Mesothelial cell of epicardium (in vitro differentiated cells): ENCODE measurements at regions not wholly inside any gene's neighbourhood (a gene's known extent, or its start where the extent isn't known, plus 50 kb on each side); places are given as distances from the start of the nearest gene placed in this dataset.

ENCODE experiments used
- DNase-seq, 2 experiments: peaks; one replicate each; pipeline ENCODE4 v3.0.0; 2021; ENCODE audit warnings: low spot score in 2 of 2; ENCODE audit not compliant: unreplicated experiment in 2 of 2
- H3K27ac Mint-ChIP-seq: 2 replicates; pipeline ENCODE4 v1.8.0; 2021; ENCODE audit warnings: mixed read lengths
- H3K27me3 Mint-ChIP-seq: 2 replicates; pipeline ENCODE4 v1.8.0; 2021; ENCODE audit warnings: low read depth, mixed read lengths
- H3K36me3 Mint-ChIP-seq: 2 replicates; pipeline ENCODE4 v1.8.0; 2021; ENCODE audit warnings: mixed read lengths
- H3K4me1 Mint-ChIP-seq: 2 replicates; pipeline ENCODE4 v1.8.0; 2021; ENCODE audit warnings: mixed read lengths
- H3K4me3 Mint-ChIP-seq: 2 replicates; pipeline ENCODE4 v1.8.0; 2021; ENCODE audit warnings: mild to moderate bottlenecking, moderate library complexity, mixed read lengths
- H3K9me3 Mint-ChIP-seq: 2 replicates; pipeline ENCODE4 v1.8.0; 2021; ENCODE audit warnings: mixed read lengths
- CTCF ChIP-seq: fragments of 200-600 bp; sonication (generic); IDR thresholded peaks from one replicate; pipeline ENCODE4 v1.5.0; 2021; ENCODE audit warnings: antibody characterized with exemption; ENCODE audit not compliant: unreplicated experiment

GRCh38 chr22:48100685-48101417 is 1338.4 kb downstream of the TBC1D22A start:
- Mint-ChIP-seq H3K27me3 (peaks cover 66% of the 10 kb centered on the region), H3K4me1 (peaks cover 5% of the 10 kb centered on the region), H3K4me3 (no peak overlapping the region), H3K36me3 (no peaks in the 10 kb centered on the region), H3K9me3 (no peaks in the 10 kb centered on the region), H3K27ac (no peak overlapping the region)
- no peak for TF ChIP-seq CTCF
- peak in 1 of 2 experiments; percentile 29 for DNase-seq

GRCh38 chr22:48099671-48100070 is 1337.2 kb downstream of the TBC1D22A start:
- peak in 1 of 2 experiments; percentile 32 for DNase-seq
- no peaks in the 10 kb centered on the region for H3K36me3 Mint-ChIP-seq
- H3K4me1 Mint-ChIP-seq: peaks cover 5% of the 10 kb centered on the region
- no peak overlapping the region for H3K27ac Mint-ChIP-seq
- peaks cover 69% of the 10 kb centered on the region for H3K27me3 Mint-ChIP-seq
- H3K4me3 Mint-ChIP-seq: no peak overlapping the region
- no peaks in the 10 kb centered on the region for H3K9me3 Mint-ChIP-seq
- no peak for TF ChIP-seq CTCF

GRCh38 chr22:48099251-48099650 is 1336.8 kb downstream of the TBC1D22A start:
- Mint-ChIP-seq H3K27me3 (peaks cover 69% of the 10 kb centered on the region), H3K36me3 (no peaks in the 10 kb centered on the region), H3K4me1 (peaks cover 5% of the 10 kb centered on the region), H3K27ac (no peak overlapping the region), H3K4me3 (no peak overlapping the region), H3K9me3 (no peaks in the 10 kb centered on the region)
- DNase-seq: peak; percentile 11 to 13
- no peak for TF ChIP-seq CTCF

- TF ChIP-seq CTCF: no peak
- Mint-ChIP-seq H3K36me3 (no peaks in the 10 kb centered on the region), H3K4me3 (no peak overlapping the region), H3K4me1 (peaks cover 5% of the 10 kb centered on the region), H3K27me3 (peaks cover 70% of the 10 kb centered on the region), H3K27ac (no peak overlapping the region), H3K9me3 (no peaks in the 10 kb centered on the region)
- DNase-seq: peak; percentile 0 to 29
Measured at GRCh38 chr22:48098921-48099245, 1336.4 kb downstream of the TBC1D22A start.

- Mint-ChIP-seq H3K4me3 (no peak overlapping the region), H3K27me3 (peaks cover 72% of the 10 kb centered on the region), H3K27ac (no peak overlapping the region), H3K36me3 (no peaks in the 10 kb centered on the region), H3K4me1 (peaks cover 5% of the 10 kb centered on the region), H3K9me3 (no peaks in the 10 kb centered on the region)
- no peak for DNase-seq
- no peak for TF ChIP-seq CTCF
Measured at GRCh38 chr22:48098243-48098920, 1335.9 kb downstream of the TBC1D22A start.
